Glutamatergic neuron (in vitro differentiated cells): ENCODE measurements at regions not wholly inside any gene's neighbourhood (a gene's known extent, or its start where the extent isn't known, plus 50 kb on each side); places are given as distances from the start of the nearest gene placed in this dataset.
"Not testable (repeated sequence)": the region's sequence is repeated elsewhere in the genome, so short reads cannot be mapped to it uniquely, and the experiment has no call there.

Experiments
- DNase-seq: peaks from one replicate; pipeline ENCODE4 v3.0.0; 2022
- H3K27ac Mint-ChIP-seq: one replicate; pipeline ENCODE4 v1.8.0; 2020; ENCODE audit warnings: mild to moderate bottlenecking, mixed read lengths, inconsistent platforms; ENCODE audit not compliant: unreplicated experiment
- H3K27me3 Mint-ChIP-seq: one replicate; pipeline ENCODE4 v1.8.0; 2020; ENCODE audit warnings: mild to moderate bottlenecking, moderate library complexity, mixed read lengths, inconsistent platforms; ENCODE audit not compliant: unreplicated experiment
- H3K36me3 Mint-ChIP-seq: one replicate; pipeline ENCODE4 v1.8.0; 2020; ENCODE audit warnings: mild to moderate bottlenecking, mixed read lengths, inconsistent platforms; ENCODE audit not compliant: unreplicated experiment
- H3K4me1 Mint-ChIP-seq: one replicate; pipeline ENCODE4 v1.8.0; 2020; ENCODE audit warnings: mild to moderate bottlenecking, low read depth, mixed read lengths, inconsistent platforms; ENCODE audit not compliant: unreplicated experiment
- H3K4me3 Mint-ChIP-seq: one replicate; pipeline ENCODE4 v1.8.0; 2020; ENCODE audit warnings: mild to moderate bottlenecking, mixed read lengths, inconsistent platforms; ENCODE audit not compliant: unreplicated experiment
- H3K9me3 Mint-ChIP-seq: one replicate; pipeline ENCODE4 v1.8.0; 2020; ENCODE audit warnings: mild to moderate bottlenecking, moderate library complexity, mixed read lengths, inconsistent platforms; ENCODE audit not compliant: unreplicated experiment
- TF ChIP-seq, protein P1 (sequence below): fragments of 200-600 bp; sonication (generic); IDR thresholded peaks from one replicate; pipeline ENCODE4 v1.5.0; 2021; ENCODE audit not compliant: partially characterized antibody, unreplicated experiment

DNA sequence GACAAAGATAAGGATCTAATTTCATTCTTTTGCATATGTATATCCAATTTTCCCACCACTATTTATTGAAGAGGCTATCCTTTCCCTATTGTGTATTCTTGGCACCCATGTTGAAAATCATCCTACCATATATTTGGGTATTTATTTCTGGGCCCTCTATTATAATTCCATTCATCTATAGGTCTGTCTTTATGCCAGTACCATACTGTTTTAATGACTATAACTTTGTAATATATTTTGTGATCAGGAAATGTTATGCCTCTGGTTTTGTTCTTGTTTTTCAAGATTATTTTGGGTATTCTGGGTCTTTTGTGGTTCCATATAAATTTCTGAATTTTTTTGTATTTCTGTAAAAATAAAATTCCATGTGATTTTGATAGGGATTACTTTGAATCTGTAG is 347.6 kb upstream of the SULF2 start:
- H3K4me3 Mint-ChIP-seq = no peak overlapping the region
- H3K36me3 Mint-ChIP-seq = peaks cover 15% of the 10 kb centered on the region
- peaks cover 3% of the 10 kb centered on the region for H3K4me1 Mint-ChIP-seq
- TF ChIP-seq, protein P1, sequence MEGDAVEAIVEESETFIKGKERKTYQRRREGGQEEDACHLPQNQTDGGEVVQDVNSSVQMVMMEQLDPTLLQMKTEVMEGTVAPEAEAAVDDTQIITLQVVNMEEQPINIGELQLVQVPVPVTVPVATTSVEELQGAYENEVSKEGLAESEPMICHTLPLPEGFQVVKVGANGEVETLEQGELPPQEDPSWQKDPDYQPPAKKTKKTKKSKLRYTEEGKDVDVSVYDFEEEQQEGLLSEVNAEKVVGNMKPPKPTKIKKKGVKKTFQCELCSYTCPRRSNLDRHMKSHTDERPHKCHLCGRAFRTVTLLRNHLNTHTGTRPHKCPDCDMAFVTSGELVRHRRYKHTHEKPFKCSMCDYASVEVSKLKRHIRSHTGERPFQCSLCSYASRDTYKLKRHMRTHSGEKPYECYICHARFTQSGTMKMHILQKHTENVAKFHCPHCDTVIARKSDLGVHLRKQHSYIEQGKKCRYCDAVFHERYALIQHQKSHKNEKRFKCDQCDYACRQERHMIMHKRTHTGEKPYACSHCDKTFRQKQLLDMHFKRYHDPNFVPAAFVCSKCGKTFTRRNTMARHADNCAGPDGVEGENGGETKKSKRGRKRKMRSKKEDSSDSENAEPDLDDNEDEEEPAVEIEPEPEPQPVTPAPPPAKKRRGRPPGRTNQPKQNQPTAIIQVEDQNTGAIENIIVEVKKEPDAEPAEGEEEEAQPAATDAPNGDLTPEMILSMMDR = no peak
- H3K9me3 Mint-ChIP-seq = peaks cover 2% of the 10 kb centered on the region
- DNase-seq = no peak
- peaks cover 3% of the 10 kb centered on the region for H3K27me3 Mint-ChIP-seq
- no peak overlapping the region for H3K27ac Mint-ChIP-seq

DNA sequence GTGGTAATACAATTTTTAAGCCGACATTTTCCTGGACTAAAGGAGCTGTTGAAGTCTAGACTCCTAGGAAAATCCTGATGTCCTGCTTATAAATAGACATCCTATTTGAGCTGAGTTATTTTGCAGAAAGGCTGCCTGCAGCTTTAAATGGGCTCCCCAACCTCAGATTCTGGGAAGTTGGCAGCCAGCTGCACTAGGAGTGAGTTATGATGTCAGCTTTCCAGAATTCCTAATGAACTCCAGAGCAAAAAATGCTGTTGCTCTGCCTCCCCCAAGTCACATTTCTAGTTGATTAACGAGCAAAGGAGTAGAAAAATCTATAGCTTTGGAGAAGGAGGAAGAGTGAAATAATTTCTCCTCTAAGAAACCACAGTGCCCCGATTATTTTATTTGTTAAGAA is 346.3 kb upstream of the SULF2 start:
- Mint-ChIP-seq H3K27me3 (peaks cover 3% of the 10 kb centered on the region), H3K4me3 (no peak overlapping the region), H3K4me1 (peaks cover 8% of the 10 kb centered on the region), H3K9me3 (peaks cover 4% of the 10 kb centered on the region), H3K36me3 (peaks cover 15% of the 10 kb centered on the region), H3K27ac (no peak overlapping the region)
- no peak for DNase-seq
- TF ChIP-seq, protein P1 = no peak

DNA sequence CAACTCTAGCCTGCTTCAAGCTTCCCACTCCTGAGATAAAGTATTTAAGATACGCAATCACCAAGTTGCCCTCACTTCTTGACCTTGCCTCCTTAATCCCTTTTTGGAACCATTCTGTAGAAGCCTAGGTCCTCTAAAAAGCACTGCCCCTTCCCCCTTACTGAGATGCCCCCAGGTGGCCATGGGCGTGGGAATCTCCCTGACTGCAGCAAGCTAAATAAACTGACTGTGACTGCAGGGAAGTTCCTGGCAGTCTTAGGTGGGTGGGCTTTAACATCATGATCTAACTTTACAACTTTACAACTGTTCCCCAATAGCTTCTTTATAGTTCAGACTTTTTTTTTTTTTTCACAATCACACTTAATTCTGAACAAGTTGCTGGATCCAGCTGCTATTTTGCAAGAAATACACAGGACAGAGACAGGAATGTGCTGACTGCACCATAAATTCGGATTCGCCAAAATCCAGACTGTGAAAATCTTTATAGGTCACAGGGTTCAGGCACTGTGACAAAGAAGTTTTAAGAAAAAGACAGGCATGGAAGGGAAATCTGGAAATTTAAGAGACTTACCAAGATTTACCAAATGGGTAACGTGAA is 344.2 kb upstream of the SULF2 start:
- peaks cover 4% of the 10 kb centered on the region for H3K9me3 Mint-ChIP-seq
- H3K27me3 Mint-ChIP-seq = peaks cover 3% of the 10 kb centered on the region
- no peak for DNase-seq
- H3K4me3 Mint-ChIP-seq = no peak overlapping the region
- TF ChIP-seq, protein P1 = no peak
- H3K27ac Mint-ChIP-seq = no peak overlapping the region
- peaks cover 8% of the 10 kb centered on the region for H3K4me1 Mint-ChIP-seq
- H3K36me3 Mint-ChIP-seq = peaks cover 15% of the 10 kb centered on the region

DNA sequence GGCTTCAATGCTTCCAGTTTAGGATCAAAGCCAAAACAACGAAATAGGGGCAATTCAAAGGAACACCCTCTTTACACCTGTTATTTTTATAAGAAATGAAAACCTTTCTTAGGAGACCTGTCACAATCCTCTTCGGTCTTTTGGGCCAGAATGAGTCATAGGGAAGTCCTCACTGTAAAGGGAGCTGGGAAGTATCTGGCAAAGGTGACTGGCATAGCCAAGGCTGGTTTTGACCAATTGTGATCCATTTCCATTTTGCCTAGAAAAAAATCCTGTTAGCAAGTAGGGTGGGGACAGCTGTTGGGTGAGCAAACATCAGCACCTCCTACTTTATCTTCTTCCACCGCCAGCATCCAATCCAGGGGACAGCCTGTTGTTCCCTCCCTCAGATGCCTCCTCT is 343.2 kb upstream of the SULF2 start:
- H3K4me1 Mint-ChIP-seq = peaks cover 8% of the 10 kb centered on the region
- peak overlapping the region; percentile 31 for H3K27ac Mint-ChIP-seq
- DNase-seq = no peak
- TF ChIP-seq, protein P1 = no peak
- H3K36me3 Mint-ChIP-seq = peaks cover 10% of the 10 kb centered on the region
- no peak overlapping the region for H3K4me3 Mint-ChIP-seq
- peaks cover 2% of the 10 kb centered on the region for H3K9me3 Mint-ChIP-seq
- peaks cover 3% of the 10 kb centered on the region for H3K27me3 Mint-ChIP-seq

DNA sequence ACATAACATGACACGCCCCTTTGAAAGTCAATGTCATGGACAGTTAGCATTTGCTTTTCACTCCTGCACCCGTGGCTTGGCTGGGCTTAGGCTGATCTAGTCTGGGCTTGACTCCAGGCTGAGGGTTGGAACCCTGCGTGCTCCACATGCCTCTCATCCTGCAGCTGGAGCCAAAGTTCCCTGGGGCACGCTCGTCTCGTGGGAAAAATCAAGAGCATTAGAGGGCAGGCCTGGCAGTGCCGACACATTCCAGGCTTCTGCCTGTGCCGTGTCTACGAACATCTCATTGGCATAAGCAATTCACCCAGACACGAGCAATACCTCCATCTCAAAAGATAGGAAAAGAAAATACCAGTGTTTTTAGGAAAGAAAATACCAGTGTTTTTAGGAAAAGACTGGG is 342.7 kb upstream of the SULF2 start:
- H3K4me1 Mint-ChIP-seq, DNase-seq, H3K36me3 Mint-ChIP-seq, H3K4me3 Mint-ChIP-seq, H3K9me3 Mint-ChIP-seq, H3K27ac Mint-ChIP-seq, H3K27me3 Mint-ChIP-seq: not testable (repeated sequence)

DNA sequence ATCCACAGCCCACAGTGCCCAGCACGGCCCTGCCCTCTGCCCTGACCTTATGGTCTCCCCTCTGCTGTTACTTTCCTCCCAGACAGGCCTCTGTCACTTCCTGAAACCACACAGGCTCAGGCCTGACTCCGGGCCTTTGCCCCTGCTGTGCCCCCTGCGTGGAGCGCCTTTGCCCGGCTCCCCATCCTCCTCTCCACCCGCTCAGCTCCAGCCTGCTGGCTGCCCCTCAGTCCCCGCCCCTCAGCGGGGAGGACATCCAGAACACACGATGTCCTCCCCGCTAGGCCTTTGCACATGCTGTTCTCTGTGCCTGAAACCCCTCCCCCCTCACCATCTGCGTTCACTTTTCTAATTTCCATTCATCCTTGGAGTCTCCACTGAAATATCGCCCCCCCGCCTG is 341.9 kb upstream of the SULF2 start:
- H3K27ac Mint-ChIP-seq, H3K9me3 Mint-ChIP-seq, H3K4me1 Mint-ChIP-seq, H3K4me3 Mint-ChIP-seq, H3K36me3 Mint-ChIP-seq, DNase-seq, H3K27me3 Mint-ChIP-seq: not testable (repeated sequence)
